WERI-Rb-1 (cell line): ENCODE measurements at regions not wholly inside any gene's neighbourhood (a gene's known extent, or its start where the extent isn't known, plus 50 kb on each side); places are given as distances from the start of the nearest gene placed in this dataset.
"Not testable (repeated sequence)": the region's sequence is repeated elsewhere in the genome, so short reads cannot be mapped to it uniquely, and the experiment has no call there.

ENCODE experiments used
- DNase-seq: peaks from one replicate; pipeline ENCODE4 v3.0.0-alpha.2; 2020
- H3K27ac ChIP-seq: fragments of 250-450 bp; sonication (Bioruptor Pico); 2 replicates; pipeline ENCODE4 v1.5.1; 2020; ENCODE audit warnings: mild to moderate bottlenecking, moderate library complexity
- H3K27me3 ChIP-seq: fragments of 250-450 bp; sonication (Bioruptor Pico); 2 replicates; pipeline ENCODE4 v1.5.1; 2021; ENCODE audit warnings: mild to moderate bottlenecking, low read depth, moderate library complexity; ENCODE audit not compliant: insufficient read depth, severe bottlenecking
- H3K36me3 ChIP-seq: fragments of 250-450 bp; sonication (Bioruptor Pico); 2 replicates; pipeline ENCODE4 v1.5.1; 2020; ENCODE audit warnings: mild to moderate bottlenecking, moderate library complexity
- H3K4me3 ChIP-seq: 2 replicates; pipeline ENCODE4 v1.5.1; 2011; ENCODE audit warnings: low read depth, mild to moderate bottlenecking, control low read depth, low read length
- H3K9me3 ChIP-seq: fragments of 250-450 bp; sonication (Bioruptor Pico); 2 replicates; pipeline ENCODE4 v1.5.1; 2021; ENCODE audit warnings: mild to moderate bottlenecking, moderate library complexity; ENCODE audit not compliant: severe bottlenecking
- CTCF ChIP-seq: IDR thresholded peaks from 2 replicates; pipeline ENCODE4 v1.5.1; 2011; ENCODE audit warnings: low read depth, mild to moderate bottlenecking, control low read depth, inconsistent platforms, low read length

- Histone ChIP-seq H3K27me3 (peaks cover 24% of the 10 kb centered on the region), H3K9me3 (no peaks in the 10 kb centered on the region), H3K27ac (no peak overlapping the region), H3K4me3 (no peak overlapping the region), H3K36me3 (no peaks in the 10 kb centered on the region)
- no peak for TF ChIP-seq CTCF
- no peak for DNase-seq
Measured at GRCh38 chr9:84519413-84519812, 150.1 kb upstream of the NTRK2 start.

DNA sequence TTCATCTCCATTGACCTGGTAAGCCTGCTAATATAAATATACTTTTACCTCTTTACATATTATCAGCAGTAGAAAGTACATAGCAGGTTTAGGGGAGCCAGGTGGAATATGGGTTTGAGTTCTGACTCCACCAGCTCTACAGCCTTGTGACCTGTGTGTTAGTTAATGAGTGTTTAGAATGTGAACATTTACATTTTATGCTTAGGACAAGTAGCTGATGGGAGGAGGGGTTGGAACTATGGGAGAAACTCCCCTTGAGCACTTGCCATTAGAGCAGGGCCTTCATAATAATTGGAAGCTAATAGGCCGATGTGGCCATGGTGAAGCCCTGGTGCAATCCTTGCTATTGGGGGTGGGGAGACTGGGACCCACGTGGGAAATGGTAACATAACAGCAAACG is 148.3 kb upstream of the NTRK2 start:
- no peak for TF ChIP-seq CTCF
- no peaks in the 10 kb centered on the region for H3K9me3 ChIP-seq
- H3K27me3 ChIP-seq: peaks cover 17% of the 10 kb centered on the region
- no peak overlapping the region for H3K4me3 ChIP-seq
- H3K36me3 ChIP-seq: no peaks in the 10 kb centered on the region
- no peak overlapping the region for H3K27ac ChIP-seq
- no peak for DNase-seq

DNA sequence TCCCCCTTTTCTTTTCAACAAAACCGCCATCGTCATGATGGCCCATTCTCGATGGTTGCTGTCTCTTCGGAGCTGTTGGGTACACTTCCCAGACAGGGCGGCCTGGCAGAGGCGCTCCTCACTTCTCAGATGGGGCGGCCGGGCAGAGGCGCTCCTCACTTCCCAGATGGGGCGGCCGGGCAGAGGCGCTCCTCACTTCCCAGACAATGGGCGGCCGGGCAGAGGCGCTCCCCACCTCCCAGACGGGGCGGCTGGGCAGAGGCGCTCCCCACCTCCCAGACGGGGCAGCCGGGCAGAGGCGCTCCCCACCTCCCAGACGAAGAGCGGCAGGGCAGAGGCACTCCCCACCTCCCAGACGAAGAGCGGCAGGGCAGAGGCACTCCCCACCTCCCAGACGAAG is 143.3 kb upstream of the NTRK2 start:
- not testable (repeated sequence) for H3K4me3 ChIP-seq, H3K36me3 ChIP-seq, H3K9me3 ChIP-seq, H3K27ac ChIP-seq, H3K27me3 ChIP-seq, DNase-seq

DNA sequence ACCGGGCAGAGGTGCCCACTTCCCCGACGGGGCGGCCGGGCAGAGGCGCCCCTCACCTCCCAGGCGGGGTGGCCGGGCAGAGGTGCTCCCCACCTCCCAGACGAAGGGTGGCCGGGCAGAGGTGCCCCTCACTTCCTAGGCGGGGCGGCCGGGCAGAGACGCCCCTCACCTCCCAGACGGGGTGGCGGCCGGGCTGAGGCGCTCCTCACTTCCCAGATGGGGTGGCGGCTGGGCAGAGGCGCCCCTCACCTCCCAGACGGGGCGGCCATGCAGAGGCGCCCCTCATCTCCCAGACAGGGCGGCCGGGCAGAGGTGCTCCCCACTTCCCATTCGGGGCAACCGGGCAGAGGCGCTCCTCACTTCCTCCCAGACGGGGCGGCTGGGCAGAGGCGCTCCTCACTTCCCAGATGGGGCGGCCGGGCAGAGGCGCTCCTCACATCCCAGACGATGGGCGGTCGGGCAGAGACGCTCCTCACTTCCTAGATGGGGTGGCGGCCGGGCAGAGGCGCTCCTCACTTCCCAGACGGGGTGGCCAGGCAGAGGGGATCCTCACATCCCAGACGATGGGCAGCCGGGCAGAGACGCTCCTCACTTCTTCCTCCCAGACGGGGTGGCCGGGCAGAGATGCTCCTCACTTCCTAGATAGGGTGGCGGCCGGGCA is 142.3 kb upstream of the NTRK2 start:
- not testable (repeated sequence) for DNase-seq, H3K27me3 ChIP-seq, H3K4me3 ChIP-seq, H3K36me3 ChIP-seq, H3K27ac ChIP-seq, H3K9me3 ChIP-seq

DNA sequence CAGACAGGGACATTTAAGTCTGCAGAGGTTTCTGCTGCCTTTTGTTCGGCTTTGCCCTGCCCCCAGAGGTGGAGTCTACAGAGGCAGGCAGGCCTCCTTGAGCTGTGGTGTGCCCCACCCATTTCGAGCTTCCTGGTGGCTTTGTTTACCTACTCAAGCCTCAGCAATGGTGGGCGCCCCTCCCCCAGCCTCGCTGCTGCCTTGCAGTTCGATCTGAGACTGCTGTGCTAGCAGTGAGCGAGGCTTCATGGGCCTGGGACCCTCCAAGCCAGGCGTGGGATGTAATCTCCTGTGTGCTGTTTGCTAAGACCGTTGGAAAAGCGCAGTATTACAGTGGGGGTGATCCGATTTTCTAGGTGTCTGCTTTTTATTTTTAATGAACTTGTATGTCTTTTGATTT is 133.6 kb upstream of the NTRK2 start:
- peaks cover 16% of the 10 kb centered on the region for H3K27me3 ChIP-seq
- H3K36me3 ChIP-seq, H3K4me3 ChIP-seq, H3K27ac ChIP-seq, H3K9me3 ChIP-seq, DNase-seq: not testable (repeated sequence)

GRCh38 chr9:84538879-84539278 is 130.7 kb upstream of the NTRK2 start:
- Histone ChIP-seq H3K27ac (no peak overlapping the region), H3K36me3 (no peaks in the 10 kb centered on the region), H3K27me3 (peaks cover 30% of the 10 kb centered on the region), H3K9me3 (peaks cover 8% of the 10 kb centered on the region), H3K4me3 (no peak overlapping the region)
- DNase-seq: no peak
- TF ChIP-seq CTCF: no peak

DNA sequence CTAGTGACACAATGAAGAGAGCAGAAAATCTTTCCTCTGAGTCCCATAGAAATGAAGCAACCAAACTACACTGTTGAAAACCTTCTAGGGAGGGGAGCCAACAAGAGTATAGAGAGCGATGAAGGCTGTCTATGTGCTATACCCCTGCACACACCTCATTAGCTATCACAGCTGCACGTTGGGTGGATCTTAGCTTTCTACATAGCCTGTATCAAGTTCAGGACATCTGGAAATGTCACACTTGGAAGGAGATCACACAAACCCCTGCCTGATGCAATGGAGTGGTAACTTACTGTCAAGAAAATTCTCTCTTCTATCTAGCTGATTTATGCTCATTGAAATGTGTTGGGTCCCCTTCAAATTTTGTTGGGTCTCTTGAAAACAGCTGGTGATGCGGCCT is 127.0 kb upstream of the NTRK2 start:
- TF ChIP-seq CTCF: no peak
- DNase-seq: no peak

More for the DNA sequence above, 127.0 kb upstream of the NTRK2 start:
- H3K4me3 ChIP-seq: no peak overlapping the region
- peaks cover 48% of the 10 kb centered on the region for H3K27me3 ChIP-seq
- no peaks in the 10 kb centered on the region for H3K36me3 ChIP-seq
- H3K9me3 ChIP-seq: peaks cover 3% of the 10 kb centered on the region
- no peak overlapping the region for H3K27ac ChIP-seq
